Activated CD4-positive, alpha-beta T cell treated with anti-CD3 and anti-CD28 coated beads, Interleukin-2, amount 50 U/mL, for 4 hours (primary cell): ENCODE measurements at regions not wholly inside any gene's neighbourhood (a gene's known extent, or its start where the extent isn't known, plus 50 kb on each side); places are given as distances from the start of the nearest gene placed in this dataset.
"Not testable (repeated sequence)": the region's sequence is repeated elsewhere in the genome, so short reads cannot be mapped to it uniquely, and the experiment has no call there.

Source experiments
- DNase-seq, 2 experiments: peaks; one replicate each; pipeline ENCODE4 v3.0.0-alpha.2; 2020

DNA sequence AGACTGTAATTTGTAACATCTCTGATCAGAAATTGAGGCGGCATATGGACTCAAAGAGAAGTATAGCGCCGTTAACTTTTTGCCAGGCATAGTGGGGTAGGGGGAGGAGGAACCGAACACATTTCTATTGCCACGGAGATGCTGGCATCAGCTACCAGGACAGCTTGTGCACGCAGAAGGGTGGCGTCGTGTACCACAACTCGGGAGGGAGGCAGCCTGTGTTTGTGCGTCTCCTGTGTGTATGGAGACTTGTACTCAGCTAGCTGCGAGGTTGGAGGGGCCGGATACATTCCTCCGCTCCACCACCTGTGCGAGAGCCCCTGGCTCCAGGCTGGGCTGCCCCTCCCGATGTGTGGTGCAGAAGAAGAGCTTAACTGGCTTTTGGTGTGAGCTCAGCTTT, 634.8 kb downstream of the TYW1 start:
- DNase-seq: no peak

- no peak for DNase-seq
These were observed 638.6 kb downstream of the TYW1 start for GRCh38 chr7:67635271-67635670.

GRCh38 chr7:67636348-67637022, 639.9 kb downstream of the TYW1 start:
- DNase-seq: no peak

DNA sequence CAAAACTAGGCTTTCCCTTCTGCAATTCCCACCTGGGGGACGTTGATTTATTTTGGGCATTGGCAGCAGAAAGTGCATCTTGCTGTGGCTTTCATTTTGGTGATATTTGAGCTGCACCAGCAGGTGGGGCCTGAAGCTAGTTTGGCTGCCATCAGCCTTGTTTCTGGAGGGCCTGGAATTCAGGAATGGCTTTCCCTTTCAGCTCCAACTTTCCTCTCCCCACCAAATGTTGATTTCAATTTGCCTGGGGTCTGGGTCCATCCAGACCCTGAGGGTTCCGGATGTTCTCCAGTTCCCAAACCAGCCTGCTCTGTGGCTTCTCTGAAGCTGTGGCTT, 640.4 kb downstream of the TYW1 start:
- DNase-seq: no peak

- not testable (repeated sequence) for DNase-seq
These were observed 645.9 kb downstream of the TYW1 start for GRCh38 chr7:67642542-67642941.

DNA sequence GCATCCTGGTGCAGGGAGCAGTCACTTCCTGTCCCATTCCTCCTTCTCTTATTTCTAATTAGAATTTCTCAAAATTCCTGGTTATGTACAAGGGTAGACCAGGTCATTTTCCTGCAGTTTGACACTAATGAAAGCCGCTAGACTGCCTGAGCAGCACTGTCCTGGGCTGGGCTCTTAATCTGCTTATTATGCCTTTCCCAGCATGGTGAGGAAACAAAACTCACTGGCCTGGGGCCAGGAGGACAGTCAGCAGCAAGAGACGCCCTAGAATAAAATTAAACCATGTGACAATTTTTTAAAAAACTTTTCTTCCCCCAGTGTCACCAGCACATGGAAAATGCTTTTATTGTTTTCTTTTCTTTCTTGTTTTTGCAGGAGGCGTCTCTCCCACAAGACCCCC, 647.5 kb downstream of the TYW1 start:
- no peak for DNase-seq

GRCh38 chr7:67652937-67653336, 656.3 kb downstream of the TYW1 start:
- no peak for DNase-seq

DNA sequence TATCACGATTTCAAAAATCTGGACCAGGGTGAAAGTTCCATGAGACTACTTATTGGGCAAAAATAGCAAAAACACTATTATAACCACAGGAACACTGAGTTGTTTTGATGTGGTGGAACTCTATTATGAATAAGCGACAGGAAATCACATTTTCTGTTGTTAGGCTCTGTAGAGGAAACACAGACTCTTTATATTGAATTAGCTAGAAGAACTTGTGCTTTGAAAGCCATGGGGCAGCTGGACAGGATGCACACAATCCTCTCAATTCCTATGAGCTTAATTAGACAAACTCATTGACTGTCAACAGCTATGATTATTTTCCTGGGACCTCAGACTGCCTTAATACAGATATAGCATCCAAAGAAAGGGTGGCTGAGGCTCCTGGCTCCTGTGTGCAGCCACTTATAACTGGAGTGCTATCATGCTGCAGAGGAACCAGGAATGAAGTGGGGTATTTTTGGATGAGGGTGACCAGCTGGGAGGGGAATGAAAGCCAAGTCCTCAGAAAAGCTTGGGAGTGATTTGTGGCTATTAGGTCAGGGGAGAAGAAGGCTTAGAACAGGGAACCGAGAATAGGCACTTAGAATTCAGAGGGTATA, 657.3 kb downstream of the TYW1 start:
- no peak for DNase-seq

- no peak for DNase-seq
These were observed 658.0 kb downstream of the TYW1 start for GRCh38 chr7:67654642-67655041.

GRCh38 chr7:67655168-67655567, 658.5 kb downstream of the TYW1 start:
- DNase-seq: no peak

- DNase-seq: no peak
These were observed 662.5 kb downstream of the TYW1 start for GRCh38 chr7:67659091-67659490.

- no peak for DNase-seq
These were observed 666.2 kb downstream of the TYW1 start for GRCh38 chr7:67662804-67663203.

GRCh38 chr7:67663644-67664043, 667.0 kb downstream of the TYW1 start:
- DNase-seq: no peak

GRCh38 chr7:67666359-67666758, 669.7 kb downstream of the TYW1 start:
- DNase-seq: not testable (repeated sequence)

DNA sequence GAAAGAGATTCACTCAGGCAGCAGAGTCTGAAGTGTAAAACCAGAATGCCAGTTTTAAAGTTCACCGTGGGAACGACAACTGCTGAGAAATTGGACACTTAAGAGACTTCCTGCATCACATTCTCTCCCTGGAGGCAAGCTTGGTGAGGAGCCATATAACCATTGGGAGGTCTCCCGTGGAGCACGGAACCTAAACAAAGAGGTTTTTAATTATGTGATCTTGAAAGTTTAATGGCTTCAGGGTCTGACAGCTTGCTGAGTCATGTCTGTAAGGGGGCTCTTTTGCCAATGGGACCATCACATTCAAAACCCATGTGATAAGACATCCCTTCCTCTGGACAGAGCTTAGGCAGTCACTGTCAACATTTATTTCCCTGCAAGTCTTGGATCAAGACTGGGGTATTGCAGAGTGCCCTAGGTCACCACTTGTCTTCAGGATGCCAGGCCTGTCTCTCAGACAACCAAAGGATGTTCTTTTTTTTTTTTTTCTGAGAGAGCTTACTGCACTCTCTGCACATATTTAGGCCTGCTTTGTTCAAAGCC, 674.4 kb downstream of the TYW1 start:
- no peak for DNase-seq

DNA sequence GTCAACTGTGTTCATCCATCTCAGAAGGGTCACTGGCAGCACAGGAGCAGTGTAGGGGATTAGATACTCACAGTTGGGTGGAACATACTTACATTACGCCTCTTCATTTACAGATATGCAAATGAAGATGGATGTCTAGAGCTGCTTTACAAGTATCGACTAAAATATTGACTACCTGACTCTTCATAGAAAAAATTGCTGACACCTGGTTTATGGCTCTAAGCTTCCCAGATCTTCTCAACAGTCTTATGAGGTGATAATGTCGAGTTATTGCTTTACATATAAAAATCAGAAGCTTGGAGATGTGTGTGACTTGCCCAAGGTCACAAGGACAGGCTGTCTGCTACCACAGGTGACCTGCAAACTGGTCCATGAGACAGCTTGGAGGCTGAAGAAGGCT, 677.2 kb downstream of the TYW1 start:
- DNase-seq: no peak

GRCh38 chr7:67674862-67675261, 678.2 kb downstream of the TYW1 start:
- DNase-seq: not testable (repeated sequence)

DNA sequence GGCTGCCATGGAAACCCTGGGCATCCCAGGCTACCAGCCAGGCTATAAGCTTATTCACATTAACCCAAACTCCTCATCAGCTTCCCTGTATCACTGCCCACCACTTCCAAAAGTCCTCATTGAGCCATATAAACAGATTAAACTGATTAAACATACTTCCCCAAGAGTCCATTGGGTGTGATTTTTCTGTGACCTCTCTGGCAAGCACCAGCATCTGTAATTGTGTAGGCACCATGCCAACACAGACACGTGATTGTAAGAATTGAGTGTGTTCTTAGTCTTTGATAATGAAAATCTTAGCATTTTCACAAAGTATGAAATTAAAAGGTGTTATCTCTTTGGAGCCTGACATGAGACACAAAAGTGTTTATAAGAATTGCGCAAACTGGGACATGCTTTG, 679.3 kb downstream of the TYW1 start:
- DNase-seq: no peak

DNA sequence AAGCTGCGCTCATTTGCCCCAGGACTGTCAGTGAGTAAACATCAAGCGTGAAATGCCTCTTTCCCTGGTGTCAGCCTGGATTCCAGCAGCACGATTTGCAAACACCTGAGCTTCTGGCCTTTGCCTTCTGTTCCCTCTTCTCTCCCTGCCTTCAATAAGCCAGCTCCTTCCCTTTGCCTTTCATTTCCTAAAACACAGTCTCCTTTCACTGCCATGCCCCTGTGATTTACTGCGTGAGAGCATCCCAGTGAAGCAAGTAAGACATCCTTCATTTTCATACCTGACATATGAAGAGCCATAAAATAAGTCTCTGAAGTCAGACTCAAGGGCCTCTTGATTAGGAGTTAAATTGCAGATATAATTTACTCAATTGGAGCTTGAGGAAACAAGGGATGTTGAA, 681.8 kb downstream of the TYW1 start:
- DNase-seq: no peak

GRCh38 chr7:67683628-67684027, 687.0 kb downstream of the TYW1 start:
- no peak for DNase-seq

GRCh38 chr7:67690700-67691099, 694.1 kb downstream of the TYW1 start:
- DNase-seq: no peak

DNA sequence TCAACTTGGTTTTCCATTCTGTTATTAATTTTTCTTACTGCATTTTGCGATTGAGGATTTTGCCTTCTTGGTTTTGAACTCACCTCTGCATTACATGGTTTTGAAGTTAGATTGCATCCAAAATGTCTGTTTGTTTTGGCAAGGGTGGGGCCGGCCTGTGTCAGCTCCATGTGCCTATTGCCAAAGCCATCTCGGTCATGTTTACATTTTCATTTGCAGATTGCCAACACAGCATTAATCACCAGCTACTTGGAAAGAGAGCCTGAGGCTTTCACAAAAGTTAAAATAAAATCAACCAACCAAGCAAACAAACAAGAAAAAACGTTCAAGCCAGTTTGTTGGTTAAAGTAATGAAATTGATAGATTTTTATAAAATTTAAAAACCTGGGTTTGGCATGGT, 695.8 kb downstream of the TYW1 start:
- no peak for DNase-seq

GRCh38 chr7:67696124-67696523, 699.5 kb downstream of the TYW1 start:
- no peak for DNase-seq

- DNase-seq: no peak
These were observed 700.2 kb downstream of the TYW1 start for GRCh38 chr7:67696878-67697277.

GRCh38 chr7:67698354-67698753, 701.7 kb downstream of the TYW1 start:
- DNase-seq: no peak
